ENCODE measurements at regions not wholly inside any gene's neighbourhood (a gene's known extent, or its start where the extent isn't known, plus 50 kb on each side); places are given as distances from the start of the nearest gene placed in this dataset.

GRCh38 chr5:99724732-99725290 lies 796.0 kb upstream of the CHD1 start:
- TF ChIP-seq CTCF (IDR thresholded peaks at IDR 0.05; ENCODE audit: control insufficient read depth, insufficient read depth, low read depth, low read length, missing control alignments) = no peak
- no peak for DNase-seq (ENCODE audit: low read depth)
- no peak overlapping the region for H3K4me3 ChIP-seq (ENCODE audit: control insufficient read depth, low read depth, low read length)

- no peak for TF ChIP-seq CTCF (IDR thresholded peaks at IDR 0.05; ENCODE audit: control insufficient read depth, insufficient read depth, low read depth, low read length, missing control alignments)
- H3K4me3 ChIP-seq (ENCODE audit: control insufficient read depth, low read depth, low read length) = no peak overlapping the region
- no peak for DNase-seq (ENCODE audit: low read depth)
Measured at GRCh38 chr5:99721506-99721905, 792.7 kb upstream of the CHD1 start.

- DNase-seq (ENCODE audit: low read depth) = no peak
- TF ChIP-seq CTCF (IDR thresholded peaks at IDR 0.05; ENCODE audit: control insufficient read depth, insufficient read depth, low read depth, low read length, missing control alignments) = no peak
- no peak overlapping the region for H3K4me3 ChIP-seq (ENCODE audit: control insufficient read depth, low read depth, low read length)
Measured at GRCh38 chr5:99715921-99716320, 787.1 kb upstream of the CHD1 start.

- TF ChIP-seq CTCF (IDR thresholded peaks at IDR 0.05; ENCODE audit: control insufficient read depth, insufficient read depth, low read depth, low read length, missing control alignments) = no peak
- no peak overlapping the region for H3K4me3 ChIP-seq (ENCODE audit: control insufficient read depth, low read depth, low read length)
- no peak for DNase-seq (ENCODE audit: low read depth)
Measured at GRCh38 chr5:99706160-99706559, 777.4 kb upstream of the CHD1 start.

GRCh38 chr5:99702565-99702964 lies 773.8 kb upstream of the CHD1 start:
- H3K4me3 ChIP-seq (ENCODE audit: control insufficient read depth, low read depth, low read length) = no peak overlapping the region
- TF ChIP-seq CTCF (IDR thresholded peaks at IDR 0.05; ENCODE audit: control insufficient read depth, insufficient read depth, low read depth, low read length, missing control alignments) = no peak

GRCh38 chr5:99694884-99695283 lies 766.1 kb upstream of the CHD1 start:
- TF ChIP-seq CTCF (IDR thresholded peaks at IDR 0.05; ENCODE audit: control insufficient read depth, insufficient read depth, low read depth, low read length, missing control alignments) = no peak
- H3K4me3 ChIP-seq (ENCODE audit: control insufficient read depth, low read depth, low read length) = no peak overlapping the region
- DNase-seq (ENCODE audit: low read depth) = no peak

More at GRCh38 chr5:99702565-99702964, 773.8 kb upstream of the CHD1 start:
- DNase-seq (ENCODE audit: low read depth) = no peak

- H3K4me3 ChIP-seq (ENCODE audit: control insufficient read depth, low read depth, low read length) = no peak overlapping the region
- DNase-seq (ENCODE audit: low read depth) = no peak
- TF ChIP-seq CTCF (IDR thresholded peaks at IDR 0.05; ENCODE audit: control insufficient read depth, insufficient read depth, low read depth, low read length, missing control alignments) = no peak
Measured at GRCh38 chr5:99686538-99686937, 757.7 kb upstream of the CHD1 start.
